SK-N-SH (cell line): ENCODE measurements at regions not wholly inside any gene's neighbourhood (a gene's known extent, or its start where the extent isn't known, plus 50 kb on each side); places are given as distances from the start of the nearest gene placed in this dataset.

ENCODE experiments used
- CTCF ChIP-seq: fragments of 200-600 bp; sonication (generic); IDR thresholded peaks from 2 replicates; pipeline ENCODE4 v1.6.1; 2017; ENCODE audit warnings: antibody characterized with exemption, mild to moderate bottlenecking, moderate library complexity
- EP300 ChIP-seq, 2 experiments: IDR thresholded peaks; 2 replicates each; pipeline versions ENCODE4 v1.4.0 to v1.6.1; 2012; ENCODE audit warnings: borderline replicate concordance in 1 of 2, low read depth in 1 of 2, low read length in 1 of 2
- GABPA ChIP-seq: IDR thresholded peaks from 2 replicates; pipeline ENCODE4 v1.4.0; 2012; ENCODE audit warnings: low read depth, mild to moderate bottlenecking
- IRF3 ChIP-seq: fragments of 150-350 bp; IDR thresholded peaks from 2 replicates; pipeline ENCODE4 v1.6.1; 2016; ENCODE audit warnings: mild to moderate bottlenecking, low read depth, low read length
- POLR2AphosphoS5 ChIP-seq: IDR thresholded peaks from 2 replicates; pipeline ENCODE4 v1.6.1; 2012; ENCODE audit warnings: low read depth, low read length
- REST ChIP-seq: IDR thresholded peaks from 2 replicates; pipeline ENCODE4 v1.6.1; 2012; ENCODE audit warnings: mild to moderate bottlenecking, low read depth, low read length, moderate library complexity
- TAF1 ChIP-seq: IDR thresholded peaks from 2 replicates; pipeline ENCODE4 v1.6.1; 2012; ENCODE audit warnings: low read depth, mild to moderate bottlenecking, low read length, moderate library complexity, borderline replicate concordance
- TCF12 ChIP-seq: IDR thresholded peaks from 2 replicates; pipeline ENCODE4 v1.4.0; 2012
- YY1 ChIP-seq: IDR thresholded peaks from 2 replicates; pipeline ENCODE4 v1.4.0; 2012; ENCODE audit warnings: low read depth, mild to moderate bottlenecking

- TF ChIP-seq REST, result no peak
- no peak for TF ChIP-seq CTCF
- no peak for TF ChIP-seq TCF12
- TF ChIP-seq YY1, result no peak
- TF ChIP-seq GABPA, result no peak
- TF ChIP-seq POLR2AphosphoS5, result no peak
- TF ChIP-seq IRF3, result no peak
- no peak for TF ChIP-seq EP300 (IDR thresholded peaks at IDR 0.05; ENCODE audit: borderline replicate concordance in 1 of 2, low read depth in 1 of 2, low read length in 1 of 2)
- TF ChIP-seq TAF1, result no peak
These were observed 211.5 kb upstream of the SEMA6D start for GRCh38 chr15:47505712-47506328.
